ENCODE measurements at regions not wholly inside any gene's neighbourhood (a gene's known extent, or its start where the extent isn't known, plus 50 kb on each side); places are given as distances from the start of the nearest gene placed in this dataset.

- no peak overlapping the region for H2AFZ ChIP-seq (ENCODE audit: low read length, unreplicated experiment)
These were observed 333.2 kb downstream of the FOXO1 start for GRCh38 chr13:40333226-40333625.

GRCh38 chr13:40334031-40334430, 332.4 kb downstream of the FOXO1 start:
- no peak overlapping the region for H3K27ac ChIP-seq (ENCODE audit: low read depth, low read length)

More at GRCh38 chr13:40333226-40333625, 333.2 kb downstream of the FOXO1 start:
- Histone ChIP-seq H3K79me2 (ENCODE audit: control insufficient read depth, insufficient read depth, low read length, unreplicated experiment) (no peaks in the 10 kb centered on the region), H3K36me3 (ENCODE audit: insufficient read depth, low read length) (no peaks in the 10 kb centered on the region), H3K4me1 (ENCODE audit: control insufficient read depth, insufficient read depth, low read length, unreplicated experiment) (peaks cover 21% of the 10 kb centered on the region), H3K27ac (ENCODE audit: low read depth, low read length) (no peak overlapping the region), H3K27me3 (ENCODE audit: insufficient read depth, low read length) (no peaks in the 10 kb centered on the region), H3K4me3 (ENCODE audit: low read depth, low read length) (no peak overlapping the region)

GRCh38 chr13:40334616-40335015, 331.8 kb downstream of the FOXO1 start:
- H2AFZ ChIP-seq (ENCODE audit: low read length, unreplicated experiment): no peak overlapping the region

More at GRCh38 chr13:40334031-40334430, 332.4 kb downstream of the FOXO1 start:
- no peak overlapping the region for H3K4me3 ChIP-seq (ENCODE audit: low read depth, low read length)
- no peaks in the 10 kb centered on the region for H3K79me2 ChIP-seq (ENCODE audit: control insufficient read depth, insufficient read depth, low read length, unreplicated experiment)
- no peaks in the 10 kb centered on the region for H3K36me3 ChIP-seq (ENCODE audit: insufficient read depth, low read length)
- H3K4me1 ChIP-seq (ENCODE audit: control insufficient read depth, insufficient read depth, low read length, unreplicated experiment): peaks cover 20% of the 10 kb centered on the region
- no peak overlapping the region for H2AFZ ChIP-seq (ENCODE audit: low read length, unreplicated experiment)
- H3K27me3 ChIP-seq (ENCODE audit: insufficient read depth, low read length): no peaks in the 10 kb centered on the region

GRCh38 chr13:40336228-40337221, 329.9 kb downstream of the FOXO1 start:
- no peak overlapping the region for H3K27ac ChIP-seq (ENCODE audit: low read depth, low read length)

More at GRCh38 chr13:40334616-40335015, 331.8 kb downstream of the FOXO1 start:
- Histone ChIP-seq H3K4me3 (ENCODE audit: low read depth, low read length) (no peak overlapping the region), H3K36me3 (ENCODE audit: insufficient read depth, low read length) (no peaks in the 10 kb centered on the region), H3K27ac (ENCODE audit: low read depth, low read length) (no peak overlapping the region), H3K79me2 (ENCODE audit: control insufficient read depth, insufficient read depth, low read length, unreplicated experiment) (no peaks in the 10 kb centered on the region), H3K27me3 (ENCODE audit: insufficient read depth, low read length) (no peaks in the 10 kb centered on the region), H3K4me1 (ENCODE audit: control insufficient read depth, insufficient read depth, low read length, unreplicated experiment) (peaks cover 14% of the 10 kb centered on the region)

GRCh38 chr13:40337651-40338050, 328.8 kb downstream of the FOXO1 start:
- Histone ChIP-seq H3K36me3 (ENCODE audit: insufficient read depth, low read length) (no peaks in the 10 kb centered on the region), H2AFZ (ENCODE audit: low read length, unreplicated experiment) (no peak overlapping the region), H3K79me2 (ENCODE audit: control insufficient read depth, insufficient read depth, low read length, unreplicated experiment) (no peaks in the 10 kb centered on the region), H3K27ac (ENCODE audit: low read depth, low read length) (no peak overlapping the region), H3K4me1 (ENCODE audit: control insufficient read depth, insufficient read depth, low read length, unreplicated experiment) (no peaks in the 10 kb centered on the region), H3K4me3 (ENCODE audit: low read depth, low read length) (no peak overlapping the region), H3K27me3 (ENCODE audit: insufficient read depth, low read length) (no peaks in the 10 kb centered on the region)

More at GRCh38 chr13:40336228-40337221, 329.9 kb downstream of the FOXO1 start:
- Histone ChIP-seq H3K27me3 (ENCODE audit: insufficient read depth, low read length) (no peaks in the 10 kb centered on the region), H3K79me2 (ENCODE audit: control insufficient read depth, insufficient read depth, low read length, unreplicated experiment) (no peaks in the 10 kb centered on the region), H3K36me3 (ENCODE audit: insufficient read depth, low read length) (no peaks in the 10 kb centered on the region), H3K4me1 (ENCODE audit: control insufficient read depth, insufficient read depth, low read length, unreplicated experiment) (peaks cover 4% of the 10 kb centered on the region), H2AFZ (ENCODE audit: low read length, unreplicated experiment) (no peak overlapping the region), H3K4me3 (ENCODE audit: low read depth, low read length) (no peak overlapping the region)

GRCh38 chr13:40338217-40338616, 328.2 kb downstream of the FOXO1 start:
- Histone ChIP-seq H3K79me2 (ENCODE audit: control insufficient read depth, insufficient read depth, low read length, unreplicated experiment) (no peaks in the 10 kb centered on the region), H3K4me3 (ENCODE audit: low read depth, low read length) (no peak overlapping the region), H3K27me3 (ENCODE audit: insufficient read depth, low read length) (no peaks in the 10 kb centered on the region), H3K36me3 (ENCODE audit: insufficient read depth, low read length) (no peaks in the 10 kb centered on the region), H3K27ac (ENCODE audit: low read depth, low read length) (no peak overlapping the region), H2AFZ (ENCODE audit: low read length, unreplicated experiment) (no peak overlapping the region), H3K4me1 (ENCODE audit: control insufficient read depth, insufficient read depth, low read length, unreplicated experiment) (no peaks in the 10 kb centered on the region)

GRCh38 chr13:40340368-40341095, 325.9 kb downstream of the FOXO1 start:
- no peaks in the 10 kb centered on the region for H3K79me2 ChIP-seq (ENCODE audit: control insufficient read depth, insufficient read depth, low read length, unreplicated experiment)
- H3K27me3 ChIP-seq (ENCODE audit: insufficient read depth, low read length): no peaks in the 10 kb centered on the region

GRCh38 chr13:40341096-40341471, 325.4 kb downstream of the FOXO1 start:
- Histone ChIP-seq H3K79me2 (ENCODE audit: control insufficient read depth, insufficient read depth, low read length, unreplicated experiment) (no peaks in the 10 kb centered on the region), H3K4me1 (ENCODE audit: control insufficient read depth, insufficient read depth, low read length, unreplicated experiment) (no peaks in the 10 kb centered on the region), H3K27ac (ENCODE audit: low read depth, low read length) (no peak overlapping the region)

More at GRCh38 chr13:40340368-40341095, 325.9 kb downstream of the FOXO1 start:
- Histone ChIP-seq H3K4me1 (ENCODE audit: control insufficient read depth, insufficient read depth, low read length, unreplicated experiment) (no peaks in the 10 kb centered on the region), H3K27ac (ENCODE audit: low read depth, low read length) (no peak overlapping the region), H3K4me3 (ENCODE audit: low read depth, low read length) (no peak overlapping the region), H3K36me3 (ENCODE audit: insufficient read depth, low read length) (no peaks in the 10 kb centered on the region), H2AFZ (ENCODE audit: low read length, unreplicated experiment) (no peak overlapping the region)

GRCh38 chr13:40341501-40341900, 324.9 kb downstream of the FOXO1 start:
- H3K27ac ChIP-seq (ENCODE audit: low read depth, low read length): no peak overlapping the region
- no peaks in the 10 kb centered on the region for H3K27me3 ChIP-seq (ENCODE audit: insufficient read depth, low read length)
- no peak overlapping the region for H3K4me3 ChIP-seq (ENCODE audit: low read depth, low read length)
- no peak overlapping the region for H2AFZ ChIP-seq (ENCODE audit: low read length, unreplicated experiment)
- no peaks in the 10 kb centered on the region for H3K4me1 ChIP-seq (ENCODE audit: control insufficient read depth, insufficient read depth, low read length, unreplicated experiment)
- no peaks in the 10 kb centered on the region for H3K36me3 ChIP-seq (ENCODE audit: insufficient read depth, low read length)
- H3K79me2 ChIP-seq (ENCODE audit: control insufficient read depth, insufficient read depth, low read length, unreplicated experiment): no peaks in the 10 kb centered on the region

More at GRCh38 chr13:40341096-40341471, 325.4 kb downstream of the FOXO1 start:
- Histone ChIP-seq H3K36me3 (ENCODE audit: insufficient read depth, low read length) (no peaks in the 10 kb centered on the region), H3K4me3 (ENCODE audit: low read depth, low read length) (no peak overlapping the region), H2AFZ (ENCODE audit: low read length, unreplicated experiment) (no peak overlapping the region), H3K27me3 (ENCODE audit: insufficient read depth, low read length) (no peaks in the 10 kb centered on the region)

GRCh38 chr13:40342461-40342860, 324.0 kb downstream of the FOXO1 start:
- Histone ChIP-seq H3K36me3 (ENCODE audit: insufficient read depth, low read length) (no peaks in the 10 kb centered on the region), H3K27me3 (ENCODE audit: insufficient read depth, low read length) (no peaks in the 10 kb centered on the region), H3K79me2 (ENCODE audit: control insufficient read depth, insufficient read depth, low read length, unreplicated experiment) (no peaks in the 10 kb centered on the region), H3K27ac (ENCODE audit: low read depth, low read length) (no peak overlapping the region), H3K4me1 (ENCODE audit: control insufficient read depth, insufficient read depth, low read length, unreplicated experiment) (no peaks in the 10 kb centered on the region), H2AFZ (ENCODE audit: low read length, unreplicated experiment) (no peak overlapping the region), H3K4me3 (ENCODE audit: low read depth, low read length) (no peak overlapping the region)
